NCI-H510A treated with DMSO at 0.1 percent for 48 hours (cell line): ENCODE measurements at regions not wholly inside any gene's neighbourhood (a gene's known extent, or its start where the extent isn't known, plus 50 kb on each side); places are given as distances from the start of the nearest gene placed in this dataset.
"Not testable (repeated sequence)": the region's sequence is repeated elsewhere in the genome, so short reads cannot be mapped to it uniquely, and the experiment has no call there.

Experiments used
- DNase-seq: peaks from one replicate; lab custom pipeline; 2025; lab: John Stamatoyannopoulos, UW

GRCh38 chr14:99004112-99004511 is 267.9 kb downstream of the BCL11B start:
- no peak for DNase-seq

DNA sequence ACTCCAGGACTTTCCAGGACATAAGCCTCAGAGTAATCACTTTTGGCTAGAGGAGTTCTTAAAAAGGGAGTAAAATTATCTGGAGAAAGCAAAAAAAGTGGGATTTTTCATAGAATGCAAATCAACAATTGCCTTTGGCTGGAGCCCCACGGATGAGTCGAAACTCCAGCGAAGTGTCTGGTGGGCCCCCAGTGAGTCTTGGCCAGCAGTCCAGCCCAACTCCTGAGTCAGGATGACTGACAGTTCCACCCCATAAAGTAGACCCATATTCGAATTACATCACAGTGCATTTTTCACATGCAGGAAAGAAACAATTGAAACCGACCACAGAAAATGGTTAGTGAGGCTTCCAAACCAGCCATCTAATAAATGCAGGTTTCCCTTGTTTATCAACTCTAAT is 265.7 kb downstream of the BCL11B start:
- no peak for DNase-seq

DNA sequence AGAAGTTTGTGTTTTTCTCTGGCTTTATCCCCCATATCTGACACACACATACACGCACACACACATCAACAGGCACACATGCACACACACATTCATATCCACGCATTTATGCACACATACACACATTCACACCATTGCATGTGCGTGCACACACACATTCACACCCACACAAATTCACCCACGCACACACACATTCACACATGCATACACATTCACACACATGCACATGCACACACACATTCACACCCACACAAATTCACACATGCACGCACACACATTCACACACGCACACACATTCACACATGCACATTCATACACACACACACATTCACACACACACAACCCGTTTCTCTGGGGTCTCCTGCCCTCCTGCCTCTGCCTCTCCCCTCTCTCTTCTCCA is 264.2 kb downstream of the BCL11B start:
- DNase-seq: no peak

DNA sequence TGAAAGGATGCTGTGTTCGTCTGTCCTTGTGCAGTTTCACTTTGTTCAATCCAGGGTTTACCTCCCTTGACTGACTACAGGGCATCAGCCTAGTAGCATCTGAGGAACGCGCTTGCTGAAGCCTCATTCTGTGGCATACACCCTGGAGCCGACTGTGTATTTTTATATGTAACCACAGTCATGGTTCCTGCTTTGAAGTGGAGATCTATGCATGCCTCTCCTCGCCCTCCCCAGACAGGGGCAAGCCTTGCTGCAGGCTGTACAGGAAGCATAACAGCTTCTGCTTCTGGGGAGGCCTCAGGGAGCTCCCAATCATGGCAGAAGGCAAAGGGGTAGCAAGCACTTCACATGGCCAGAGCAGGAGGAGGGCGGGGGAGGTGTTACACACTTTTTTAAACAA is 262.1 kb downstream of the BCL11B start:
- DNase-seq: no peak

DNA sequence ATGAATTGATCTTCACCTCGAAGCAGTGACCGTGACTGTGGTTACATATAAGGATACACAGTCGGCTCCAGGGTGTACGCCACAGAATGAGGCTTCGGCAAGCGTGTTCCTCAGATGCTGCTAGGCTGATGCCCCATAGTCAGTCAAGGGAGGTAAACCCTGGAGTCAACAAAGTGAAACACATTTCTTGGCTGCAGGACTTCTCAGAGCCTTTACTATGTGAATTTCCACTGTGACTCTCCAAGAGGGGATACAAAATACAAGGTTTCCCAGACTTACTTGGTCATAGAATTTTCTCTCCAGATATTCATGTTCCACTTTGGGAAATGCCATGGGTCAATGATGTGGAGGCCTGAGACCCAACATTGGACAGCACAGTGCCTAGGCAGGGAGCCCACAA is 260.6 kb downstream of the BCL11B start:
- no peak for DNase-seq

DNA sequence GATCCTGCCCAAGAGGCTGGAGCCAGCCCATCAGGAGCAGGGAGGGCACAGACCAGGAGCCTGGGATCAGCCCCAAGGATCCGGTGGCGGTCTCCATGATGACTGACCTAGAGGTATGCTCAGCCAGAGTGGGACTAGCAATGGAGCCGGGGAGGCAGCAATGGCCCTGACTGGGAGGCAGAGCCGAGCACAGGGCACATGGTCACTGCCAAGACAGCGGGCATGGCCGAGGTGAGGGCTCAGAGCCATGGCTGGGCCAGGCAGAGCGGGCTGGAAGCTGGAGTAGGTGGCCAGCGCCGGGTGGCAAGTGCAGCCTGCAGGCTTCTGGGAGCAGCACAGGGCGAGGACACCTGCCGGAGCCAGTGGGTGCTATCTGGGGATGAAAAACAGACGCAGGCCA is 259.3 kb downstream of the BCL11B start:
- no peak for DNase-seq

DNA sequence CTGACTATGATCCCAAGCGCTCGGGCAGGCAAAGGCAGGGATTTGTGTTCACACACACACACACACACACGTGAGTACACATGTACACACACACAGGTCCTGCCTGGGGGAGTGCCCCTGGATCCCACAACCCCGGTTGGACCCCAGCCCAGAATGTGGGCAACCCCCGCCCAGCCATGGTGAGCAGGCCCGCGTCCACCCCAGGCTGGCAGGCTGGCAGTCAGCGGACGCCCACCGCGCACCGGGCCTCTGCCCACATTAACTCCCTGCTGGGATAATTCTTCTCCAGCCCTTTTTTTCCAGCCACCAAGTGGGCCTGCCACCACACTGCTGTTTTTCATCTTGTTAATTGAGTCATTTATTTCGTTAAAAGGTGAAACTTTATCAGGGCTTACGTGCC is 256.2 kb downstream of the BCL11B start:
- DNase-seq: no peak

DNA sequence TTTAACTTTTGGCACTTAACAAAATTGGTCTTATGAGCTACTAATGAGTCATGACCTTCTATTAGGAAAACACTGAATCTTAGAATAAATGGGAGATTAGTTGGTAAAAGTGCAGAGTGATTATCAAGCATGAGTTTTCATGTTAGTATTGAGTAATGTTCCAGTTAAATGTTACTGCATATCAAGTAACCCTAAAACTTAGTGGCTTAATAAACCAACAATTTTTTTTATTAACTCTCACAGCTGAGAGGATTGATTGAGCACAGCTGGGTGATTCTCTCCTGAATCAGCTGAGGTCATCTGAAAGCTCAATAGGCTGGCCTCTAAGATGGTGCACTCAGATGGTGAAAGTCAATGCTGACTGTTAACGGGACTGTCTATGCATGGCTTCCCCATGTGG is 248.6 kb downstream of the BCL11B start:
- DNase-seq: no peak

DNA sequence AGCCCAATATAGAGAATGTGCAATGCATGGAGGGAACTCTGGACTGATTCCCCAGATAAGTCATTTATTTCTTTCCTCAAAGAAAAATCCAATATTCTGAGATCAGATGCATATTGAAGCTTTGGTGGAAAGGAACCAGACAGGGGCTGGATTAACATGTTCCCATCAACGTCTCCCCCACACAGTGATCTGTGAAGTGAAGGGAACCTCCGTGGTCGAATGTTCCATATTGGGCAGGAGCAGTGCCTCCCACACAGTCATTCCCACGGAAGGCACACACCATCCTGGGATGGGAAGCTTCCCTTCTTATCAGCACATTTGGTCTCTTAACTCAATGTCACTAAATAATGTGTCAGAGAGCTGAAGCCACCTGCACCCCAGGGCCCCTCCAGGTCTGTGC is 247.1 kb downstream of the BCL11B start:
- no peak for DNase-seq

DNA sequence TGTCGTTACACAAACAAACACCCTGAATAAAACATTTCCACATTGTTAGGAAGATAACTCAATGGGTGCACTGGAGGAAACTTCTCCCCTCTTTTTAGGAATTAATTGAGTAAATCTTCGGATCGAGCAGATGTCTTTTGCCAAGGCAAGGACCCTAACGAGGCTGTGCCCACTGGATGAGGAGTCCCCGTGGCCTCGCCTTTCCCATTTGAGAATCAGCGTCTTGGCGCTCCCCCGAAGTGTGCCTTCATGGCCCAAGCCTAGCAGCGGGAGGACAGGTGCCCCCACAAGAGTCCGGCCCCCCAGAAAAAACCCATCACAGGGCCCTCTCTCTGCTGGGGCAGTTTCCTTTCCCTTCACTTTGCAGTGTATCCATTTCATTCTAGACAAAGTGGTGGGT is 246.6 kb downstream of the BCL11B start:
- DNase-seq: no peak

GRCh38 chr14:99026471-99026870 is 245.5 kb downstream of the BCL11B start:
- DNase-seq: no peak

- no peak for DNase-seq
Measured at GRCh38 chr14:99028041-99028440, 244.0 kb downstream of the BCL11B start.

- no peak for DNase-seq
Measured at GRCh38 chr14:99028521-99028920, 243.5 kb downstream of the BCL11B start.

GRCh38 chr14:99029145-99029915 is 242.7 kb downstream of the BCL11B start:
- no peak for DNase-seq

GRCh38 chr14:99029916-99030305 is 242.1 kb downstream of the BCL11B start:
- DNase-seq: no peak

- no peak for DNase-seq
Measured at GRCh38 chr14:99030454-99030853, 241.5 kb downstream of the BCL11B start.

GRCh38 chr14:99032759-99033158 is 239.2 kb downstream of the BCL11B start:
- DNase-seq: no peak

DNA sequence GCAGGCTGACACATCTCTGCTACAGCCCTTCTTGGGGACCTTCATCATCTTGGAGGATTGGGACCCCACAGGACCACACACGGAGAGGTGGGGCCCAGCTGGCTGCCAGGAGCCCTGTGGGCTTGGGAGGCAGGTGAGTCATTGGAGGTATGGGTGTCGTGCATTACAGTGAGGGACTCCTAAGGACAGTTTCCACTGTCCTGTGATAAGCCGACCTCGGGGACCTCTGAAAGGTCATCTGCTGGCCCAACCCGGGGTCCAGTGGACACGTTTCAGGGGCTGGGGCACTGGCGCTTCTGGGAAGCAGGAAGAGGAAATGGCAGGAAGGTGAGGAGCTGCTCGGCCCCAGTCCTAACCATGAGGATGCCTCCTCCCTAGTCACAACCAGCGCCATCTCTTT is 238.0 kb downstream of the BCL11B start:
- no peak for DNase-seq

GRCh38 chr14:99034711-99035171 is 237.3 kb downstream of the BCL11B start:
- DNase-seq: no peak

GRCh38 chr14:99035268-99035667 is 236.7 kb downstream of the BCL11B start:
- DNase-seq: no peak

GRCh38 chr14:99035712-99036610 is 236.0 kb downstream of the BCL11B start:
- no peak for DNase-seq

DNA sequence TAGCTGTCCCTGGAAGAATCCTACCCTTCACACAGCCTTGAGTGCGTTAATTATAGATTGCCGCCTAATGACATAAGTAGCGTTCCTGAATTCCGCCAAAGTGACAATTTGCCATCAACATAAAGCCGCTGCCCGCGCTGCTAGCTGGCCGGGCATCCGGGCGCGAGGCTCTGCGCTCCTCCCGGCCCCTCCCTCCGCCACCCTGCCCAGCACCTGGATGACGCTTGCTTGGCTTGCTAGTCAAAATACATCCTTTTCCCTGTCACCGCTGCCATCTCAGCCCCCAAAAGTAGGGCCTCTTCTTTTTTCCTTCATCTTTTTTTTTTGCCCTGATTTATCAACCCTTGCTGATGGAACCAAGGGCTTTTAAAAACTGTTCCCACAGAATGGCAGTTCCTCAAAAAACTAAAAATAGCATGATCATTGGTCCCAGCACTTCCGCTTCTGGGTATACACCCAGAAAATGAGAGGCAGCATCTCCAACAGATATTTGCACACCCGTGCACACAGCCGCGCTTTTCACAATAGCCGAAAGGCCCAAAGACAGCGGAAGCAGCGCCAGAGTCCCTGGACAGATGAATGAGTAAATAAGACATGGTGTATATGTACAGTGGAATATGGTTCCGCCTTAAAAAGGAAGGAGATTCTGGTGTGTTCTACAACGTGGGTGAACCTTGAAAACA is 235.2 kb downstream of the BCL11B start:
- DNase-seq: no peak

DNA sequence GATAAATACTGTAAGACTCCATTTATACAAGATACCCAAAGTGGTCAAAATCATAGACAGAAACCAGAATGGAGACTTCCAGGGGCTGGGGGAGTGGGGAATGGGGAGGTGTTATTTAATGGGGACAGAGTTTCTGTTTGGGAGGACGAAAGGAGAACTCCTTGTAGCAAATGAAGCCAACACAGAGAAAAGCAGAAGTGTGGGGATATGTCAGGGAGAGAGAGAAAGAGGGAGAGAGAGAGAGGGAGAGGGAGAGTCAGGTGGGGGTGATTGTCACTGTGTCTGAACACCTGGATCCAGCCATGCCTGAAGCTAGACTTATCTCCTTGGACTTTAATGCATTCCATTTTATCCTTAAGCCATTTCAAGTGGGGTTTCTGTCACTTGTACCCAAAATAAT is 234.7 kb downstream of the BCL11B start:
- DNase-seq: not testable (repeated sequence)
